IMR-90 (cell line): ENCODE measurements at regions not wholly inside any gene's neighbourhood (a gene's known extent, or its start where the extent isn't known, plus 50 kb on each side); places are given as distances from the start of the nearest gene placed in this dataset.
"Not testable (repeated sequence)": the region's sequence is repeated elsewhere in the genome, so short reads cannot be mapped to it uniquely, and the experiment has no call there.

Experiments used
- RAD21 ChIP-seq: IDR thresholded peaks from 2 replicates; pipeline ENCODE4 v1.6.1; 2012; ENCODE audit warnings: low read length, improper control_type of control experiment
- RCOR1 ChIP-seq: IDR thresholded peaks from 2 replicates; pipeline ENCODE4 v1.6.1; 2012; ENCODE audit warnings: mild to moderate bottlenecking, low read length, improper control_type of control experiment; ENCODE audit not compliant: insufficient replicate concordance
- SMC3 ChIP-seq: fragments of 150-350 bp; IDR thresholded peaks from 2 replicates; pipeline ENCODE4 v1.6.1; 2016; ENCODE audit warnings: low read depth, mild to moderate bottlenecking, antibody characterized with exemption, low read length, moderate library complexity

DNA sequence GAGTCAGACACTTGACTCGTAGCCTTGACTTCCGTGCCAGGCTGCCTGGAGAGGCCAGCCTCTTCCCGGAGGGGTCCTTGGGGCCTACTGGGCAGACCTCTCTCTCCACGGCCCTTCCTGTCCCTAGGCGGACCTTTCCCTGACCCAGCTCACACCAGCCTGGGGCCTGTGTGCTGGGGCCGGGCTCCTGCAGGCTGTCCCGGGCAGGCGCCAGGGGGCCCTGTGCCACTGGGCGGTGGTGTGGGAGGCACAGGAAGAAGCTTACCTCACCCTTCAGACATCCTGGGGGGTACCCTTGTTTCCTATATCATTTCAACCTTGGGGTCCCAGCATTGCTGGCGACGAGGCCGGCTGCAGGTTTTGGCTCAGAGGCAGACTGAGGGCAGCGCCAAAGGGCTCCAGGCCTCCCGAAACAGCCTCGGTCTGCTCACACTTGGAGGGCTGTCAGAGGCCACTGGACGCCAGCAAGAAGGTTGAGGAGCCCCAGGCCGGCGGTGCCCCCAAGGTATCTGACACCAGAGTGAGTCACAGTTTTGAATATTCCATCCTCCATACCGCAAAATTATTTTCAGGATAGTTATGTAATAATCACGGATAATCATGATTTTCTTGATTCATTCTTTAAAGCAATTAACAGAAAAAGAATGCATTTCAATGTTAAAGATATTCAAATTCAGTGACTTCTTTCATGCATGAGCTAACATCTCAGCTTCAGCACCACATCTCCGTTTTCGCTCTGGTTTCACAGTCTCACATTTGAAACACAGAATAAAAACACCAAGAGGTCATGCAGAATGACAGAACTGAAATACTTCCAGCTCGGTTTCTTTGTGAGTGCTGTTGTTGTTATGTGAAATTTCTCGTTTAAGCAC lies 3967.6 kb upstream of the TPTE start:
- not testable (repeated sequence) for TF ChIP-seq RAD21, RCOR1, SMC3
